GM21723 (cell line): ENCODE measurements at regions not wholly inside any gene's neighbourhood (a gene's known extent, or its start where the extent isn't known, plus 50 kb on each side); places are given as distances from the start of the nearest gene placed in this dataset.

Source experiments
- ATAC-seq: cut with Tn5 transposase; IDR thresholded peaks from one replicate; pipeline ENCODE4 v1.9.1; 2021; ENCODE audit warnings: mild to moderate bottlenecking, moderate library complexity; ENCODE audit not compliant: unreplicated experiment

- no peak for ATAC-seq
Measured at GRCh38 chrX:39850209-39850608, 247.5 kb downstream of the BCOR start.

GRCh38 chrX:39850630-39851152 lies 247.1 kb downstream of the BCOR start:
- no peak for ATAC-seq

- ATAC-seq = no peak
Measured at GRCh38 chrX:39851745-39852455, 245.9 kb downstream of the BCOR start.

GRCh38 chrX:39852491-39852890 lies 245.3 kb downstream of the BCOR start:
- ATAC-seq = no peak

GRCh38 chrX:39853417-39854030 lies 244.2 kb downstream of the BCOR start:
- no peak for ATAC-seq

GRCh38 chrX:39854772-39855747 lies 242.7 kb downstream of the BCOR start:
- ATAC-seq = peak; percentile 80

GRCh38 chrX:39855748-39856129 lies 242.0 kb downstream of the BCOR start:
- peak; percentile 48 for ATAC-seq

GRCh38 chrX:39856472-39857121 lies 241.2 kb downstream of the BCOR start:
- no peak for ATAC-seq

GRCh38 chrX:39857780-39858179 lies 240.0 kb downstream of the BCOR start:
- no peak for ATAC-seq

GRCh38 chrX:39859991-39860861 lies 237.5 kb downstream of the BCOR start:
- peak; percentile 77 for ATAC-seq

- ATAC-seq = no peak
Measured at GRCh38 chrX:39862963-39863362, 234.8 kb downstream of the BCOR start.

- no peak for ATAC-seq
Measured at GRCh38 chrX:39866229-39866628, 231.5 kb downstream of the BCOR start.

- no peak for ATAC-seq
Measured at GRCh38 chrX:39869846-39870601, 227.7 kb downstream of the BCOR start.

GRCh38 chrX:39871648-39872047 lies 226.1 kb downstream of the BCOR start:
- no peak for ATAC-seq

- no peak for ATAC-seq
Measured at GRCh38 chrX:39873117-39873516, 224.6 kb downstream of the BCOR start.

- peak; percentile 95 for ATAC-seq
Measured at GRCh38 chrX:39874202-39874816, 223.4 kb downstream of the BCOR start.

GRCh38 chrX:39875834-39876628 lies 221.7 kb downstream of the BCOR start:
- ATAC-seq = no peak

- no peak for ATAC-seq
Measured at GRCh38 chrX:39877905-39878304, 219.9 kb downstream of the BCOR start.
